ENCODE measurements at regions not wholly inside any gene's neighbourhood (a gene's known extent, or its start where the extent isn't known, plus 50 kb on each side); places are given as distances from the start of the nearest gene placed in this dataset.

DNA sequence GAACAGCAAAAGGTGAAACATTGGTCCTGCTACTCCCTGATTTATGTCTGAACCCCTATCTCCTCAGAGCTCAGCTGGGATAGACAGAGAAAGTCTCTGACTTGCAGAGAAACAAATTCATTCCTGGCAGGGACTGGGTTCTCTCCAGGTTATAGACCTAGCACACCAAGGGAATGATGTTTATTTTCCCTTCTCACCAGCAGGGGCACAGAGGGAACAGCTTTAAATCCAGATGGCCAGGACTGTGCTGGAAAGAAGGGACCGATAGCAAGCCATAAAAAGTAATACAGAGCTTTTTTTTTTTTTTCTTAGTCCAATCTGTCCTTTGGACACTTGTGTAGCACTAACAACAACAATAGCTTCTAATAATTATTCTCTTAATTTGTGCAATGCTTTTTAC lies 141.1 kb upstream of the C9orf72 start:
- no peaks in the 10 kb centered on the region for H3K9me3 ChIP-seq
- intact Hi-C loops (cut with DNase I) = no loop called here
- DNase-seq = no peak
- no peaks in the 10 kb centered on the region for H3K4me1 ChIP-seq (ENCODE audit: insufficient read depth)
- H3K27ac ChIP-seq = no peak overlapping the region
- H3K4me3 ChIP-seq = no peak overlapping the region
- no peaks in the 10 kb centered on the region for H3K36me3 ChIP-seq
- no peaks in the 10 kb centered on the region for H3K27me3 ChIP-seq
- TF ChIP-seq, protein P1, sequence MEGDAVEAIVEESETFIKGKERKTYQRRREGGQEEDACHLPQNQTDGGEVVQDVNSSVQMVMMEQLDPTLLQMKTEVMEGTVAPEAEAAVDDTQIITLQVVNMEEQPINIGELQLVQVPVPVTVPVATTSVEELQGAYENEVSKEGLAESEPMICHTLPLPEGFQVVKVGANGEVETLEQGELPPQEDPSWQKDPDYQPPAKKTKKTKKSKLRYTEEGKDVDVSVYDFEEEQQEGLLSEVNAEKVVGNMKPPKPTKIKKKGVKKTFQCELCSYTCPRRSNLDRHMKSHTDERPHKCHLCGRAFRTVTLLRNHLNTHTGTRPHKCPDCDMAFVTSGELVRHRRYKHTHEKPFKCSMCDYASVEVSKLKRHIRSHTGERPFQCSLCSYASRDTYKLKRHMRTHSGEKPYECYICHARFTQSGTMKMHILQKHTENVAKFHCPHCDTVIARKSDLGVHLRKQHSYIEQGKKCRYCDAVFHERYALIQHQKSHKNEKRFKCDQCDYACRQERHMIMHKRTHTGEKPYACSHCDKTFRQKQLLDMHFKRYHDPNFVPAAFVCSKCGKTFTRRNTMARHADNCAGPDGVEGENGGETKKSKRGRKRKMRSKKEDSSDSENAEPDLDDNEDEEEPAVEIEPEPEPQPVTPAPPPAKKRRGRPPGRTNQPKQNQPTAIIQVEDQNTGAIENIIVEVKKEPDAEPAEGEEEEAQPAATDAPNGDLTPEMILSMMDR (IDR thresholded peaks at IDR 0.05) = no peak
- TF ChIP-seq EP300 (IDR thresholded peaks at IDR 0.05) = no peak
- no peak for TF ChIP-seq POLR2A (IDR thresholded peaks at IDR 0.05)
- WGBS, 3 donors = 38 to 58% (median 43%) methylated on average over 1 of the region's 1 CpG

DNA sequence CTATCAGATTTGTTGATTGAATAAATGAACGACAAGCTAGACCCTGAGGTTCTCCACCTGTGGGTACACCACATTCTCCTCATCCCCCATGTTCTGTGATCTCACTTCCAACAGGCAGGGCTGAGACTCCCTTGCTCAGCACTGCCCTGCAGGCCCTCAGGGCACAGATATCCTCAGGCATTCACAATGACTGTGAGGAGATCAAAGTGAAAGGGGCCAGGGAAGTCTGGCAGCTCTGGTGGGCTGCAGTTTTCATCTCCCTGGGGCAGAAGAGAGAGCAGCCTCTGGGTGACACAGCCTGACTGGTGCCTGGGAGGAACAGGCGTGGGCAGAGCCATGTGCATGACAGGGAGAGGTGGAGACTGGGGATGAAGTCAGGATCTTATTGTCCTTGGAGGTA lies 142.4 kb upstream of the C9orf72 start:
- 66 to 83% (median 82%) methylated on average over 2 of the region's 2 CpGs for WGBS, 3 donors
- no peaks in the 10 kb centered on the region for H3K4me1 ChIP-seq (ENCODE audit: insufficient read depth)
- no peaks in the 10 kb centered on the region for H3K36me3 ChIP-seq
- no peak overlapping the region for H3K27ac ChIP-seq
- intact Hi-C loops (cut with DNase I) = no loop called here
- H3K9me3 ChIP-seq = no peaks in the 10 kb centered on the region
- no peak for DNase-seq
- H3K4me3 ChIP-seq = no peak overlapping the region
- no peaks in the 10 kb centered on the region for H3K27me3 ChIP-seq
- no peak for TF ChIP-seq POLR2A (IDR thresholded peaks at IDR 0.05)
- TF ChIP-seq, protein P1 (IDR thresholded peaks at IDR 0.05) = no peak
- TF ChIP-seq EP300 (IDR thresholded peaks at IDR 0.05) = no peak

DNA sequence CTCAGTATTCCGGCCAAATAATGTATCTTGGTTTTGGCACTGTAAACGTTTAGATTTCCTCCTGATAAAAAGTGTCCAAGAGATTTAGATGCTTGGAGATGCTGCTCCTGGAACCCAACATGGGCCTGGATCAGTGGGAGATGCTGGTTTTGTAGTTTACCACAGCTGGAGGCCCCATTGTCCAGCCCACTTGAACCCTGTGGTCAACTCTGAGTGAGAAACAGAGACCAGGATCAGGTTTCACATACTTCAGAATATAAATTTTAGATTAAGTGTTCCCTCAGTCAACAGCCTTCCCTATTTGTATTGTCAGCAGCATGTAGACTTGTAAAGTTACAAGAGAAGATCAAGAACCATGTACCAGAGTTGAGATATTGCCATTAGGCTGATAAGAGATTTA lies 144.7 kb upstream of the C9orf72 start:
- Histone ChIP-seq H3K27ac (no peak overlapping the region), H3K4me3 (no peak overlapping the region), H3K4me1 (ENCODE audit: insufficient read depth) (no peaks in the 10 kb centered on the region), H3K9me3 (no peaks in the 10 kb centered on the region), H3K27me3 (no peaks in the 10 kb centered on the region), H3K36me3 (no peaks in the 10 kb centered on the region)
- no peak for TF ChIP-seq POLR2A (IDR thresholded peaks at IDR 0.05)
- TF ChIP-seq, protein P1 (IDR thresholded peaks at IDR 0.05) = no peak
- TF ChIP-seq EP300 (IDR thresholded peaks at IDR 0.05) = no peak
- intact Hi-C loops (cut with DNase I) = no loop called here
- 48 to 63% (median 62%) methylated on average over 2 of the region's 2 CpGs for WGBS, 3 donors
- DNase-seq = no peak

DNA sequence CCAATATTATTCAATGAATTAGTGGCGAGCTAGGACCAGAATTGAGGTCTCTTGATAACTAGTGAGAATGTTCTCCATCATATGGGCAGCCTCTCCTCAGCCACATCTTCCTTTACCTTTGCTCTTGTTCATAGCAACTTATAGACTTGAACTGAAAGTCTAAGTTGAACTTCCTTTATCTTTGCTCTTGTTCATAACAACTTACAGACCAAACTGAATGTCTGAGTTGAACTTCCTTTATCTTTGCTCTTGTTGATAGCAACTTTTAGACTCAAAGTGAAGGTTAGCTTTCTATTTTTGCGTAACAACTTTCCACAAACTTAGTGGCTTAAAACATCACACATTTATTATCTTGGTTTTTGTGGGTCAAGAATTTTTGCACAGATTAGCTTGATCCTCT lies 146.4 kb upstream of the C9orf72 start:
- TF ChIP-seq, protein P1 (IDR thresholded peaks at IDR 0.05) = no peak
- TF ChIP-seq EP300 (IDR thresholded peaks at IDR 0.05) (no peak), POLR2A (IDR thresholded peaks at IDR 0.05) (no peak)
- no peak overlapping the region for H3K4me3 ChIP-seq
- no peak for DNase-seq
- no peaks in the 10 kb centered on the region for H3K36me3 ChIP-seq
- H3K27ac ChIP-seq = no peak overlapping the region
- WGBS, 3 donors = 86 to 94% (median 91%) methylated on average over 2 of the region's 2 CpGs
- H3K27me3 ChIP-seq = no peaks in the 10 kb centered on the region
- H3K9me3 ChIP-seq = no peaks in the 10 kb centered on the region
- no peaks in the 10 kb centered on the region for H3K4me1 ChIP-seq (ENCODE audit: insufficient read depth)
- intact Hi-C loops (cut with DNase I) = no loop called here

DNA sequence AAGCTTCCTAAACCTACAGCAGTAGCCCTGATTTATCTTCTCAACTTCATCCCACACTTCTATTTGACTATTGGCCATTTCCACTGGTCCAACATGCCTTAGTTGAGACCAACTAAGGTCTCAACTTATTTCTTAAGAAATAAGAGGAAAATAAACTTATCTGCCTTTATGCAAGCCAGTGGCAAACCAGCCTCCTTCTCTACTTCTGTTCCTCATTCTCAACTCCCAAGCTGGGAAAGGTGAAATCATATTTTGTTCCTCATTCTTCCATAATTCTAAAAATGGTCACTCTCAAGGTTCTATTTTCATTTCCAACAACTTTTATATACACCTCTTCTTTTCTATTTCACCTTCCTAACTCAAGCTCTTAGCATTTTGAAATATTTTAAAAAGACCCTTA lies 149.6 kb upstream of the C9orf72 start:
- TF ChIP-seq, protein P1 (IDR thresholded peaks at IDR 0.05) = no peak
- TF ChIP-seq POLR2A (IDR thresholded peaks at IDR 0.05) = no peak
- TF ChIP-seq EP300 (IDR thresholded peaks at IDR 0.05) = no peak
- intact Hi-C loops (cut with DNase I) = no loop called here
- Histone ChIP-seq H3K27me3 (no peaks in the 10 kb centered on the region), H3K36me3 (no peaks in the 10 kb centered on the region), H3K4me3 (no peak overlapping the region), H3K4me1 (ENCODE audit: insufficient read depth) (no peaks in the 10 kb centered on the region), H3K27ac (no peak overlapping the region), H3K9me3 (no peaks in the 10 kb centered on the region)
- DNase-seq = no peak

Data from ovary (tissue), 7 donors.